HG02852 (cell line): ENCODE measurements at regions not wholly inside any gene's neighbourhood (a gene's known extent, or its start where the extent isn't known, plus 50 kb on each side); places are given as distances from the start of the nearest gene placed in this dataset.
A peak's percentile ranks its signal among the peaks of the same experiment; 100 is the strongest.

Experiments used
- ATAC-seq: cut with Tn5 transposase; IDR thresholded peaks from one replicate; pipeline ENCODE4 v1.9.1; 2021; ENCODE audit warnings: mild to moderate bottlenecking, moderate library complexity; ENCODE audit not compliant: unreplicated experiment

GRCh38 chr3:70400194-70400593 is 87.8 kb upstream of the MDFIC2 start:
- peak; percentile 93 for ATAC-seq

- ATAC-seq: no peak
Observed at GRCh38 chr3:70393881-70394612, 81.6 kb upstream of the MDFIC2 start.

GRCh38 chr3:70392227-70392626 is 79.8 kb upstream of the MDFIC2 start:
- no peak for ATAC-seq

GRCh38 chr3:70387889-70388288 is 75.5 kb upstream of the MDFIC2 start:
- ATAC-seq: no peak

GRCh38 chr3:70386846-70387245 is 74.4 kb upstream of the MDFIC2 start:
- no peak for ATAC-seq

- ATAC-seq: no peak
Observed at GRCh38 chr3:70386043-70386442, 73.6 kb upstream of the MDFIC2 start.

GRCh38 chr3:70383360-70383831 is 71.0 kb upstream of the MDFIC2 start:
- peak; percentile 92 for ATAC-seq

GRCh38 chr3:70374179-70374578 is 61.7 kb upstream of the MDFIC2 start:
- ATAC-seq: no peak
